Astrocyte (in vitro differentiated cells and primary cell): ENCODE measurements at regions not wholly inside any gene's neighbourhood (a gene's known extent, or its start where the extent isn't known, plus 50 kb on each side); places are given as distances from the start of the nearest gene placed in this dataset.

Experiments used
- DNase-seq: peaks from one replicate; pipeline ENCODE4 v3.0.0-alpha.2; 2010; ENCODE audit warnings: low read depth
- FAIRE-seq: peaks from 2 replicates; lab custom pipeline; 2011; peaks lifted over from hg19 to GRCh38; lab: Jason Lieb, UNC
- H2AFZ ChIP-seq: 2 replicates; pipeline ENCODE4 v1.6.0; 2012; ENCODE audit warnings: low read depth, low read length, inconsistent platforms
- H3K27ac ChIP-seq: 2 replicates; pipeline ENCODE4 v1.5.1; 2011; ENCODE audit warnings: low read depth, low read length, inconsistent platforms
- H3K27me3 ChIP-seq: 2 replicates; pipeline ENCODE4 v1.6.0; 2011; ENCODE audit warnings: low read length, inconsistent platforms; ENCODE audit not compliant: insufficient read depth
- H3K36me3 ChIP-seq: 2 replicates; pipeline ENCODE4 v1.5.1; 2011; ENCODE audit warnings: low read length, inconsistent platforms; ENCODE audit not compliant: insufficient read depth
- H3K4me1 ChIP-seq: 2 replicates; pipeline ENCODE4 v1.5.1; 2011; ENCODE audit warnings: low read length, inconsistent platforms; ENCODE audit not compliant: insufficient read depth
- H3K4me2 ChIP-seq: 2 replicates; pipeline ENCODE4 v1.6.0; 2012; ENCODE audit warnings: low read length, inconsistent platforms
- H3K4me3 ChIP-seq: 2 replicates; pipeline ENCODE4 v1.5.1; 2011; ENCODE audit warnings: low read depth, mild to moderate bottlenecking, low read length, inconsistent platforms; ENCODE audit not compliant: insufficient read depth
- H3K79me2 ChIP-seq: 2 replicates; pipeline ENCODE4 v1.6.0; 2012; ENCODE audit warnings: mild to moderate bottlenecking, low read length, inconsistent platforms; ENCODE audit not compliant: insufficient read depth
- H3K9ac ChIP-seq: 2 replicates; pipeline ENCODE4 v1.6.0; 2012; ENCODE audit warnings: mild to moderate bottlenecking, low read length, inconsistent platforms
- H3K9me3 ChIP-seq: 2 replicates; pipeline ENCODE4 v1.5.1; 2012; ENCODE audit warnings: low read depth, mild to moderate bottlenecking, low read length, inconsistent platforms; ENCODE audit not compliant: insufficient read depth
- H4K20me1 ChIP-seq: 2 replicates; pipeline ENCODE4 v1.6.0; 2012; ENCODE audit warnings: low read length, inconsistent platforms; ENCODE audit not compliant: insufficient read depth
- H3K27ac Mint-ChIP-seq: one replicate; pipeline ENCODE4 v1.8.0; 2021; ENCODE audit warnings: mild to moderate bottlenecking, mixed read lengths; ENCODE audit not compliant: unreplicated experiment
- H3K27me3 Mint-ChIP-seq: one replicate; pipeline ENCODE4 v1.8.0; 2021; ENCODE audit warnings: low read depth, mixed read lengths; ENCODE audit not compliant: unreplicated experiment
- H3K36me3 Mint-ChIP-seq: one replicate; pipeline ENCODE4 v1.8.0; 2021; ENCODE audit warnings: low read depth, mixed read lengths; ENCODE audit not compliant: unreplicated experiment
- H3K4me1 Mint-ChIP-seq: one replicate; pipeline ENCODE4 v1.8.0; 2021; ENCODE audit warnings: low read depth, mixed read lengths; ENCODE audit not compliant: unreplicated experiment
- H3K4me3 Mint-ChIP-seq: one replicate; pipeline ENCODE4 v1.8.0; 2021; ENCODE audit warnings: mild to moderate bottlenecking, moderate library complexity, mixed read lengths; ENCODE audit not compliant: unreplicated experiment
- H3K9me3 Mint-ChIP-seq: one replicate; pipeline ENCODE4 v1.8.0; 2021; ENCODE audit warnings: mild to moderate bottlenecking, mixed read lengths; ENCODE audit not compliant: unreplicated experiment
- EZH2 ChIP-seq: IDR thresholded peaks from 2 replicates; pipeline ENCODE4 v1.6.1; 2012; ENCODE audit warnings: mild to moderate bottlenecking, low read length, inconsistent platforms; ENCODE audit not compliant: insufficient read depth
- TF ChIP-seq, protein P1 (sequence below): IDR thresholded peaks from 2 replicates; pipeline ENCODE4 v1.5.1; 2011; ENCODE audit warnings: low read depth, mild to moderate bottlenecking, inconsistent platforms, low read length, moderate library complexity; ENCODE audit not compliant: insufficient read depth

DNA sequence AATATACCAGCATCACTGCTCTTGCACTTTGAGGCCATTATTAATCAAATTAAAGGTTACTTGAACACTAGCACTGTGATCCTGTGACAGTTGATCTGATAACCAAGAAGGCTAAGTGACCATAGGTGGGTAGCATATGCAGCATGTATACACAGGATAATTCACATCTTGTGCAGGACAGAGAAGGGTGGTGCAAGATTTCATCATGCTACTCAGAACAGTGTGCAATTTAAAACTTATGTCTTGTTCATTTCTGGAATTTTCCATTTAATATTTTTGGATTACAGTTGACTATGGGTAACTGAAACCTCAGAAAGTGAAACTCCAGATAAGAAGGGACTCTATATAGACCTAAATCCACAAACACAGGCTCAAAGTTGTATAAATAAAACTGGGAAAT lies 78.2 kb upstream of the PDE5A start:
- Histone ChIP-seq H3K9me3 (no peaks in the 10 kb centered on the region), H3K79me2 (no peaks in the 10 kb centered on the region), H2AFZ (no peak overlapping the region), H3K4me3 (no peak overlapping the region), H3K4me2 (no peak overlapping the region), H3K9ac (no peak overlapping the region), H3K4me1 (no peaks in the 10 kb centered on the region), H4K20me1 (no peaks in the 10 kb centered on the region), H3K27ac (no peak overlapping the region), H3K27me3 (no peaks in the 10 kb centered on the region), H3K36me3 (no peaks in the 10 kb centered on the region)
- Mint-ChIP-seq H3K4me1 (no peaks in the 10 kb centered on the region), H3K9me3 (peaks cover 3% of the 10 kb centered on the region), H3K36me3 (no peaks in the 10 kb centered on the region), H3K4me3 (no peak overlapping the region), H3K27ac (no peak overlapping the region), H3K27me3 (no peaks in the 10 kb centered on the region)
- no peak for FAIRE-seq
- TF ChIP-seq EZH2: no peak
- TF ChIP-seq, protein P1, sequence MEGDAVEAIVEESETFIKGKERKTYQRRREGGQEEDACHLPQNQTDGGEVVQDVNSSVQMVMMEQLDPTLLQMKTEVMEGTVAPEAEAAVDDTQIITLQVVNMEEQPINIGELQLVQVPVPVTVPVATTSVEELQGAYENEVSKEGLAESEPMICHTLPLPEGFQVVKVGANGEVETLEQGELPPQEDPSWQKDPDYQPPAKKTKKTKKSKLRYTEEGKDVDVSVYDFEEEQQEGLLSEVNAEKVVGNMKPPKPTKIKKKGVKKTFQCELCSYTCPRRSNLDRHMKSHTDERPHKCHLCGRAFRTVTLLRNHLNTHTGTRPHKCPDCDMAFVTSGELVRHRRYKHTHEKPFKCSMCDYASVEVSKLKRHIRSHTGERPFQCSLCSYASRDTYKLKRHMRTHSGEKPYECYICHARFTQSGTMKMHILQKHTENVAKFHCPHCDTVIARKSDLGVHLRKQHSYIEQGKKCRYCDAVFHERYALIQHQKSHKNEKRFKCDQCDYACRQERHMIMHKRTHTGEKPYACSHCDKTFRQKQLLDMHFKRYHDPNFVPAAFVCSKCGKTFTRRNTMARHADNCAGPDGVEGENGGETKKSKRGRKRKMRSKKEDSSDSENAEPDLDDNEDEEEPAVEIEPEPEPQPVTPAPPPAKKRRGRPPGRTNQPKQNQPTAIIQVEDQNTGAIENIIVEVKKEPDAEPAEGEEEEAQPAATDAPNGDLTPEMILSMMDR: no peak
- DNase-seq: no peak

DNA sequence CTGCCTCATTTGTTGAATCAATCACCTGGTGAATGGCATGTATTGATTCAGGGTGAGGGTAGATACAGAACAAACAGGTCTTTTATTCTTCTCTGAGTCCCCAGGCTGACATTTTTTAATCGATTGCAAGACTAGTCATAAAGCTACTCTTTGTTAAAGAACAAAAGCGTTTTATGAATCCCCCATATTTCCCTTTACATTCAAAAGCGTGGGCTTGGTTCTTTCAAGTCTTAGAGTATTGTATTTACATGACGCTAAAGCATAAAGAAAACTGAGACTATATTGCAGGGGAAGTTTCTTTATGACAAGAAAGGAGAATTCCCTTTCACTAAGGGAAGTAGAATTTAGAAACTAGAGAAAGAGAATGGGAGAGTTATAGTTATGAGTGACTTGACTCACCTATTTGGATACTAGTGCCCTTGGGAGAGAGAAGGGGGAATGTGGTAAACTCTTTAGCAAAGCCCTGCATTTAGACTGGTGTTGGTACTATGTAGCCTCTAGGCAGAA lies 69.3 kb upstream of the PDE5A start:
- FAIRE-seq (no peak), DNase-seq (no peak)
- no peaks in the 10 kb centered on the region for H3K9me3 ChIP-seq
- Mint-ChIP-seq H3K9me3 (no peaks in the 10 kb centered on the region), H3K27me3 (no peaks in the 10 kb centered on the region), H3K4me1 (no peaks in the 10 kb centered on the region), H3K27ac (no peak overlapping the region), H3K36me3 (no peaks in the 10 kb centered on the region), H3K4me3 (no peak overlapping the region)
- H3K4me2 ChIP-seq: no peak overlapping the region
- no peak overlapping the region for H3K27ac ChIP-seq
- TF ChIP-seq, protein P1: no peak
- no peak for TF ChIP-seq EZH2
- H3K4me3 ChIP-seq: no peak overlapping the region
- no peaks in the 10 kb centered on the region for H3K79me2 ChIP-seq
- no peak overlapping the region for H3K9ac ChIP-seq
- no peaks in the 10 kb centered on the region for H3K4me1 ChIP-seq
- H3K27me3 ChIP-seq: no peaks in the 10 kb centered on the region
- no peaks in the 10 kb centered on the region for H4K20me1 ChIP-seq
- H2AFZ ChIP-seq: no peak overlapping the region
- H3K36me3 ChIP-seq: no peaks in the 10 kb centered on the region

GRCh38 chr4:119696963-119697362 lies 68.4 kb upstream of the PDE5A start:
- Histone ChIP-seq H2AFZ (no peak overlapping the region), H3K79me2 (no peaks in the 10 kb centered on the region), H3K9me3 (no peaks in the 10 kb centered on the region), H3K4me1 (no peaks in the 10 kb centered on the region), H3K4me3 (no peak overlapping the region), H3K4me2 (no peak overlapping the region), H4K20me1 (no peaks in the 10 kb centered on the region), H3K27me3 (no peaks in the 10 kb centered on the region), H3K36me3 (no peaks in the 10 kb centered on the region), H3K27ac (no peak overlapping the region), H3K9ac (no peak overlapping the region)
- Mint-ChIP-seq H3K27ac (no peak overlapping the region), H3K9me3 (no peaks in the 10 kb centered on the region), H3K4me3 (no peak overlapping the region), H3K36me3 (no peaks in the 10 kb centered on the region), H3K27me3 (no peaks in the 10 kb centered on the region), H3K4me1 (no peaks in the 10 kb centered on the region)
- TF ChIP-seq, protein P1: no peak
- no peak for FAIRE-seq
- no peak for DNase-seq
